ENCODE measurements at regions not wholly inside any gene's neighbourhood (a gene's known extent, or its start where the extent isn't known, plus 50 kb on each side); places are given as distances from the start of the nearest gene placed in this dataset.

DNA sequence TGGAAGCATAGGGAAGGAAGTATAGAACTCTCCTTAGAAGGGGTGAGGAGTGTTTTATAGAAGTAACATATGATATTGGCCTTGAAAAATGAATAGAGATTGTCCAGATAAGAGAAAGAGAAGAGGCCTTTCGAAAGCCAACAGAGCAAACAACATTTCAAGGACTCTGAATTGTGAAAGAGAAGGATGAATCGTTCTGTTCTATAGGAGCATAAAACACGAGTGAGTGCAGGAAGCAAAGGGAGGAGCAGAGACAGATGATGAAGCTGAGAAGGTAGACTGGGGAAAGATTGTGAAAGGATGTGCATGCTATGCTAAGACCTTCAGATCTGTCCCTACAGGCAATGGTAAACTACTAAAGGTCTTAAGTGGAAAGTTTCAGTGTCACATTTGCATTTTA, 271.0 kb downstream of the TMEM161B start:
- in situ Hi-C loops (cut with HindIII; ENCODE audit: low pct_unique_long_range_greater_than_20kb, low sequenced_read_pairs) (no loop called here), intact Hi-C loops (cut with micrococcal nuclease; ENCODE audit: unreplicated experiment) (no loop called here)
- CTCF ChIA-PET: no interaction called here
- no peak overlapping the region for H3K27ac ChIP-seq (ENCODE audit: low read length)
- no peaks in the 10 kb centered on the region for H3K36me3 ChIP-seq (ENCODE audit: control insufficient read depth, insufficient read depth, low read length)
- TF ChIP-seq, protein P1, sequence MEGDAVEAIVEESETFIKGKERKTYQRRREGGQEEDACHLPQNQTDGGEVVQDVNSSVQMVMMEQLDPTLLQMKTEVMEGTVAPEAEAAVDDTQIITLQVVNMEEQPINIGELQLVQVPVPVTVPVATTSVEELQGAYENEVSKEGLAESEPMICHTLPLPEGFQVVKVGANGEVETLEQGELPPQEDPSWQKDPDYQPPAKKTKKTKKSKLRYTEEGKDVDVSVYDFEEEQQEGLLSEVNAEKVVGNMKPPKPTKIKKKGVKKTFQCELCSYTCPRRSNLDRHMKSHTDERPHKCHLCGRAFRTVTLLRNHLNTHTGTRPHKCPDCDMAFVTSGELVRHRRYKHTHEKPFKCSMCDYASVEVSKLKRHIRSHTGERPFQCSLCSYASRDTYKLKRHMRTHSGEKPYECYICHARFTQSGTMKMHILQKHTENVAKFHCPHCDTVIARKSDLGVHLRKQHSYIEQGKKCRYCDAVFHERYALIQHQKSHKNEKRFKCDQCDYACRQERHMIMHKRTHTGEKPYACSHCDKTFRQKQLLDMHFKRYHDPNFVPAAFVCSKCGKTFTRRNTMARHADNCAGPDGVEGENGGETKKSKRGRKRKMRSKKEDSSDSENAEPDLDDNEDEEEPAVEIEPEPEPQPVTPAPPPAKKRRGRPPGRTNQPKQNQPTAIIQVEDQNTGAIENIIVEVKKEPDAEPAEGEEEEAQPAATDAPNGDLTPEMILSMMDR (IDR thresholded peaks at IDR 0.05): no peak
- TF ChIP-seq POLR2AphosphoS5 (IDR thresholded peaks at IDR 0.05; ENCODE audit: low read depth, low read length) (no peak), SIN3A (IDR thresholded peaks at IDR 0.05; ENCODE audit: borderline replicate concordance, insufficient read depth, low read depth, low read length) (no peak), TCF7L2 (IDR thresholded peaks at IDR 0.05; ENCODE audit: low read depth, low read length) (no peak)
- TF ChIP-seq, protein P2, sequence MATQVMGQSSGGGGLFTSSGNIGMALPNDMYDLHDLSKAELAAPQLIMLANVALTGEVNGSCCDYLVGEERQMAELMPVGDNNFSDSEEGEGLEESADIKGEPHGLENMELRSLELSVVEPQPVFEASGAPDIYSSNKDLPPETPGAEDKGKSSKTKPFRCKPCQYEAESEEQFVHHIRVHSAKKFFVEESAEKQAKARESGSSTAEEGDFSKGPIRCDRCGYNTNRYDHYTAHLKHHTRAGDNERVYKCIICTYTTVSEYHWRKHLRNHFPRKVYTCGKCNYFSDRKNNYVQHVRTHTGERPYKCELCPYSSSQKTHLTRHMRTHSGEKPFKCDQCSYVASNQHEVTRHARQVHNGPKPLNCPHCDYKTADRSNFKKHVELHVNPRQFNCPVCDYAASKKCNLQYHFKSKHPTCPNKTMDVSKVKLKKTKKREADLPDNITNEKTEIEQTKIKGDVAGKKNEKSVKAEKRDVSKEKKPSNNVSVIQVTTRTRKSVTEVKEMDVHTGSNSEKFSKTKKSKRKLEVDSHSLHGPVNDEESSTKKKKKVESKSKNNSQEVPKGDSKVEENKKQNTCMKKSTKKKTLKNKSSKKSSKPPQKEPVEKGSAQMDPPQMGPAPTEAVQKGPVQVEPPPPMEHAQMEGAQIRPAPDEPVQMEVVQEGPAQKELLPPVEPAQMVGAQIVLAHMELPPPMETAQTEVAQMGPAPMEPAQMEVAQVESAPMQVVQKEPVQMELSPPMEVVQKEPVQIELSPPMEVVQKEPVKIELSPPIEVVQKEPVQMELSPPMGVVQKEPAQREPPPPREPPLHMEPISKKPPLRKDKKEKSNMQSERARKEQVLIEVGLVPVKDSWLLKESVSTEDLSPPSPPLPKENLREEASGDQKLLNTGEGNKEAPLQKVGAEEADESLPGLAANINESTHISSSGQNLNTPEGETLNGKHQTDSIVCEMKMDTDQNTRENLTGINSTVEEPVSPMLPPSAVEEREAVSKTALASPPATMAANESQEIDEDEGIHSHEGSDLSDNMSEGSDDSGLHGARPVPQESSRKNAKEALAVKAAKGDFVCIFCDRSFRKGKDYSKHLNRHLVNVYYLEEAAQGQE (IDR thresholded peaks at IDR 0.05; ENCODE audit: insufficient read depth in 1 of 2, low read depth in 2 of 2, low read length in 1 of 2): no peak
- ATAC-seq (no peak), DNase-seq (ENCODE audit: low read depth, low spot score) (no peak)
- no peak overlapping the region for H3K4me3 ChIP-seq (ENCODE audit: low read depth in 2 of 2, low read length in 2 of 2)
- no peaks in the 10 kb centered on the region for H3K9me3 ChIP-seq (ENCODE audit: control insufficient read depth, insufficient read depth, low read depth, low read length)
- BruUV-seq (replicated peaks): no TSS peak
- no peaks in the 10 kb centered on the region for H3K27me3 ChIP-seq (ENCODE audit: control insufficient read depth, insufficient read depth, low read length)
- no peaks in the 10 kb centered on the region for H3K4me1 ChIP-seq (ENCODE audit: control insufficient read depth, insufficient read depth, low read length)
- POLR2A ChIA-PET: no interaction called here

DNA sequence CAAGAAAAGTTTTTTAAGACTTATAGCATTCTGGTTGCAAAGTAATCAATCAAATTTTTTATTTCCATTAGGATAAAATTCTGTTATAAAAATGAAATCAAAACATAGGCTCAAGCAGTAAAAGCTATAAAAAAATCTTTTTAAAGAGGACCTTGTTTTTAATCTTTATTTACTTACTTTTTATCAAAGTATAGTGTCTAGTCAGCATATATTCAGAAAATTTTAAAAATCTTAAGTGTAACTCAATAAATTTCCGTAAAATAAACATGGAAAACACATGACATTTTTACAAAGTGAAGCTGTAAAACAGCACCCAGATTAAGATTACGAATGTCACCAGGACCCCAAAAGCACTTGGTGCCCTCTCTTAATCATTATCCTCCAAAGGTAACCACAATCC, 302.4 kb downstream of the TMEM161B start:
- no peak for DNase-seq (ENCODE audit: low read depth, low spot score)
- CTCF ChIA-PET: no interaction called here

More for the DNA sequence above, 302.4 kb downstream of the TMEM161B start:
- TF ChIP-seq, protein P1 (IDR thresholded peaks at IDR 0.05): no peak
- TF ChIP-seq SIN3A (IDR thresholded peaks at IDR 0.05; ENCODE audit: borderline replicate concordance, insufficient read depth, low read depth, low read length) (no peak), TCF7L2 (IDR thresholded peaks at IDR 0.05; ENCODE audit: low read depth, low read length) (no peak), POLR2AphosphoS5 (IDR thresholded peaks at IDR 0.05; ENCODE audit: low read depth, low read length) (no peak)
- TF ChIP-seq, protein P2 (IDR thresholded peaks at IDR 0.05; ENCODE audit: insufficient read depth in 1 of 2, low read depth in 2 of 2, low read length in 1 of 2): no peak
- H3K27me3 ChIP-seq (ENCODE audit: control insufficient read depth, insufficient read depth, low read length): no peaks in the 10 kb centered on the region
- H3K9me3 ChIP-seq (ENCODE audit: control insufficient read depth, insufficient read depth, low read depth, low read length): no peaks in the 10 kb centered on the region
- BruUV-seq (replicated peaks): no TSS peak
- intact Hi-C loops (cut with micrococcal nuclease; ENCODE audit: unreplicated experiment): no loop called here
- no peaks in the 10 kb centered on the region for H3K36me3 ChIP-seq (ENCODE audit: control insufficient read depth, insufficient read depth, low read length)
- in situ Hi-C loops (cut with HindIII; ENCODE audit: low pct_unique_long_range_greater_than_20kb, low sequenced_read_pairs): no loop called here
- no peak for ATAC-seq
- POLR2A ChIA-PET: no interaction called here
- no peak overlapping the region for H3K4me3 ChIP-seq (ENCODE audit: low read depth in 2 of 2, low read length in 2 of 2)
- H3K27ac ChIP-seq (ENCODE audit: low read length): no peak overlapping the region
- no peaks in the 10 kb centered on the region for H3K4me1 ChIP-seq (ENCODE audit: control insufficient read depth, insufficient read depth, low read length)

All from Panc1 (cell line).